Right atrium auricular region (tissue), 2 donors: ENCODE measurements at regions not wholly inside any gene's neighbourhood (a gene's known extent, or its start where the extent isn't known, plus 50 kb on each side); places are given as distances from the start of the nearest gene placed in this dataset.

ENCODE experiments used
- DNase-seq: peaks from one replicate; pipeline ENCODE4 v3.0.0-alpha.2; 2019; ENCODE audit warnings: low spot score
- H3K27ac ChIP-seq, 2 donors: fragments of 200-600 bp; sonication (generic); 1 replicate in 1 of 2; 2 replicates in 1 of 2; pipeline ENCODE4 v1.5.1; 2016 to 2019
- H3K27me3 ChIP-seq, 2 donors: fragments of 200-600 bp; sonication (generic); one replicate each; pipeline versions ENCODE4 v1.5.1 to v1.6.0; 2017 to 2019
- H3K36me3 ChIP-seq: fragments of 200-600 bp; sonication (generic); one replicate; pipeline ENCODE4 v1.5.1; 2016
- H3K4me1 ChIP-seq, 2 donors: fragments of 200-600 bp; sonication (generic); one replicate each; pipeline versions ENCODE4 v1.5.1 to v1.6.0; 2017 to 2019
- H3K4me3 ChIP-seq, 2 donors: fragments of 200-600 bp; sonication (generic); 1 replicate in 1 of 2; 2 replicates in 1 of 2; pipeline ENCODE4 v1.5.1; 2017 to 2019; ENCODE audit warnings: mild to moderate bottlenecking in 1 of 2, moderate library complexity in 1 of 2
- H3K9me3 ChIP-seq, 2 donors: fragments of 200-600 bp; sonication (generic); one replicate each; pipeline ENCODE4 v1.5.1; 2019
- TF ChIP-seq, protein P1 (sequence below), 2 donors: fragments of 200-600 bp; sonication (generic); IDR thresholded peaks; one replicate each; pipeline ENCODE4 v1.5.1; 2019; ENCODE audit warnings: antibody characterized with exemption in 2 of 2

DNA sequence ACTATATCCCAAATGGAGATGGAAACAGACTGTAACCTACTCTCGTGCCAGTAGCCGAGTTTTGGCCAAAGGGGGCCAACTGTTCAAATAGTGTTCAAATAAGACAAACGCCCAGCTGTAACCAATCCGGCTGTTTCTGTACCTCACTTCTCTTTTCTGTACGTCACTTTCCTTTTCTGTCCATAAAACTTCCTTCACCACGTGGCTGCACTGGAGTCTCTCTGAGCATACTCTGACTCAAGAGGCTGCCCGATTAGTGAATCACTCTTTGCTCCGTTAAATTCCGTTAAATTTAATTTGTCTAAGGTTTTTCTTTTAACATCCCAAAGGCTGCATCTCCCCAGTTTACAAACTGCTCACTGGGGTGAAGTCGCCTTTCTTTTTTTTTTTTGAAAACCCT lies 219.2 kb upstream of the P2RY1 start:
- Histone ChIP-seq H3K27ac (no peak overlapping the region), H3K36me3 (no peaks in the 10 kb centered on the region), H3K4me3 (no peak overlapping the region), H3K27me3 (no peaks in the 10 kb centered on the region), H3K9me3 (no peaks in the 10 kb centered on the region), H3K4me1 (peaks cover 0 to 5% of the 10 kb centered on the region in 2 donors)
- no peak for DNase-seq
- TF ChIP-seq, protein P1, sequence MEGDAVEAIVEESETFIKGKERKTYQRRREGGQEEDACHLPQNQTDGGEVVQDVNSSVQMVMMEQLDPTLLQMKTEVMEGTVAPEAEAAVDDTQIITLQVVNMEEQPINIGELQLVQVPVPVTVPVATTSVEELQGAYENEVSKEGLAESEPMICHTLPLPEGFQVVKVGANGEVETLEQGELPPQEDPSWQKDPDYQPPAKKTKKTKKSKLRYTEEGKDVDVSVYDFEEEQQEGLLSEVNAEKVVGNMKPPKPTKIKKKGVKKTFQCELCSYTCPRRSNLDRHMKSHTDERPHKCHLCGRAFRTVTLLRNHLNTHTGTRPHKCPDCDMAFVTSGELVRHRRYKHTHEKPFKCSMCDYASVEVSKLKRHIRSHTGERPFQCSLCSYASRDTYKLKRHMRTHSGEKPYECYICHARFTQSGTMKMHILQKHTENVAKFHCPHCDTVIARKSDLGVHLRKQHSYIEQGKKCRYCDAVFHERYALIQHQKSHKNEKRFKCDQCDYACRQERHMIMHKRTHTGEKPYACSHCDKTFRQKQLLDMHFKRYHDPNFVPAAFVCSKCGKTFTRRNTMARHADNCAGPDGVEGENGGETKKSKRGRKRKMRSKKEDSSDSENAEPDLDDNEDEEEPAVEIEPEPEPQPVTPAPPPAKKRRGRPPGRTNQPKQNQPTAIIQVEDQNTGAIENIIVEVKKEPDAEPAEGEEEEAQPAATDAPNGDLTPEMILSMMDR (IDR thresholded peaks at IDR 0.05), result no peak

DNA sequence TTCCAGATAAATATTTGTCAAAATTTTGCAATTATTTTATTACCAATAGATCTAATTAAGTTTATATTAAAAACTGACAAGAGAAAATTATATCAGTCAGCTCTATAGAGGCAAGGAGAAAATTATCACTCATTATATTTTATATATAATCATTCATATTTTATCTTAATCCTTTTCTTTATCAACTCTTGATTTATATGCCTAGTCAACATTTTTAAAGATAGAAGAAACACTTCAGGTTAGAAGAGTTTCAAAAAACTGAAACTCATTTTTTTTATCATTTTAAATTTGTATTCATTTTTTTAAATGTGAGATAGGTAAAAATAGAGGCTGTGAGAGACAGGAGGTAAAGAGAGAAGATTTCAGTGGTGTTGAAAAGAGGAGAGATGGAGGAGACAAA lies 217.3 kb upstream of the P2RY1 start:
- Histone ChIP-seq H3K9me3 (no peaks in the 10 kb centered on the region), H3K4me3 (no peak overlapping the region), H3K4me1 (peaks cover 0 to 8% of the 10 kb centered on the region in 2 donors), H3K27ac (no peak overlapping the region), H3K27me3 (no peaks in the 10 kb centered on the region), H3K36me3 (no peaks in the 10 kb centered on the region)
- TF ChIP-seq, protein P1 (IDR thresholded peaks at IDR 0.05), result no peak
- no peak for DNase-seq

DNA sequence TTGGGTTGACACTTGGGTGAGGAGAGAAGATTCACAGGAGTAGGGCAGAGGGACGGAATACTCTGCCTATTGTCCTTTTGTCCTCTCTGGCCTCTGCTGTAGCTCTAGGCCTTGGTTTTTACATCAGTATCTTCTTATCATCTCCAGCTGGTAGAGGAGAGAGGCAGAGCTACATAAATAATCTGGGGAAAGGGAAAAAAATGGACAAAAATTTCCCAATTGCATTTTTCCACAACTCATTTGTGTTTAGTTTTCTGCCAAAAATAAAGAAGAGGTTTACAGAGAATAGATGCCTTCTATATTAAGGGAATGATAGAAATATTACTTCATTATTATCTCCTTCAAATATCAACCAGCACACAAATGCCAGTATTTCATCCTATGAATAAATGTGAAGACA lies 216.4 kb upstream of the P2RY1 start:
- H3K27me3 ChIP-seq, result no peaks in the 10 kb centered on the region
- no peaks in the 10 kb centered on the region for H3K36me3 ChIP-seq
- peaks cover 0 to 8% of the 10 kb centered on the region in 2 donors for H3K4me1 ChIP-seq
- TF ChIP-seq, protein P1 (IDR thresholded peaks at IDR 0.05), result no peak
- DNase-seq, result no peak
- no peak overlapping the region for H3K4me3 ChIP-seq
- no peak overlapping the region for H3K27ac ChIP-seq
- H3K9me3 ChIP-seq, result no peaks in the 10 kb centered on the region

DNA sequence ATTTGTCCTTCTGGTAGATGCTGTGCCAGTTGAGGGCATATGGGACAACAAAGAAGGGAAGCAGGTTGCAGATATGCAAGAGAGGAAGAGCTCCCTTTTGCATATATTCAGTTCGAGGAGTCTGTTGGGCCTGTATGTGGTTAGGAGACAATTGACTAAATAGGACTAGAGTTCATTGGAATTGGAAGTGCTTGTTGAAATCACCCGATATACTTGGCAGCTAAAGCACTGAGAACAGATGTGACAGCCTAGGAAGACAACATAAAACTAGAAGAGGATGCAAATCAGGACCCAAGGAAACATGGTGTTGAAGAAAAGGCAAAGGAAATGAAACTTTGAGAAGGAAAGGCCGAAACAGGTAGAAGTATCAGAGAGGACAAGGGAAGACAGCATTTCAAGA lies 215.2 kb upstream of the P2RY1 start:
- H3K36me3 ChIP-seq, result no peaks in the 10 kb centered on the region
- no peaks in the 10 kb centered on the region for H3K27me3 ChIP-seq
- H3K4me1 ChIP-seq, result peaks cover 0 to 8% of the 10 kb centered on the region in 2 donors
- DNase-seq, result no peak
- TF ChIP-seq, protein P1 (IDR thresholded peaks at IDR 0.05), result no peak
- H3K9me3 ChIP-seq, result no peaks in the 10 kb centered on the region
- H3K4me3 ChIP-seq, result no peak overlapping the region
- H3K27ac ChIP-seq, result no peak overlapping the region

DNA sequence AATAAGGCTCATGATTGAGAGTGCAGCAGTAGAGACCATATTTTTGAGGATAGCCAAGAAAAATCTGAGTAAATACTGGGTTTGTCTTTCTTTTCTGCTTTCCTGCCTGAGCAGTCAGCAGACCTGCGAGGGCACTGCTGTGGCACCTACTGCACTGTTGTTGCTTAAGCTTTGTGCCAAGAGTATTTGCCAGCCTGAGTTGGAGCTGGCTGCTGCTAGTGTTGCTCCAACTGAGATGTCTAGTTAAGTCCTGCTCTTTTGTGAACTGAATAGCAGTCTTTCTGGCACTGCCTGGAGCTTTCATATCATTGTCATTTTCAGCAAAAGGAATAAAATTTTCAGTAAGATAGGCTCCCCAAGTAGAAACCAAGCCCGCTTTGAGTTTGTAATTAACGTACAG lies 214.5 kb upstream of the P2RY1 start:
- TF ChIP-seq, protein P1 (IDR thresholded peaks at IDR 0.05), result no peak
- H3K27me3 ChIP-seq, result no peaks in the 10 kb centered on the region
- H3K4me1 ChIP-seq, result peaks cover 0 to 8% of the 10 kb centered on the region in 2 donors
- H3K27ac ChIP-seq, result no peak overlapping the region
- no peaks in the 10 kb centered on the region for H3K36me3 ChIP-seq
- H3K9me3 ChIP-seq, result no peaks in the 10 kb centered on the region
- no peak for DNase-seq
- no peak overlapping the region for H3K4me3 ChIP-seq
